ENCODE measurements at regions not wholly inside any gene's neighbourhood (a gene's known extent, or its start where the extent isn't known, plus 50 kb on each side); places are given as distances from the start of the nearest gene placed in this dataset.

DNA sequence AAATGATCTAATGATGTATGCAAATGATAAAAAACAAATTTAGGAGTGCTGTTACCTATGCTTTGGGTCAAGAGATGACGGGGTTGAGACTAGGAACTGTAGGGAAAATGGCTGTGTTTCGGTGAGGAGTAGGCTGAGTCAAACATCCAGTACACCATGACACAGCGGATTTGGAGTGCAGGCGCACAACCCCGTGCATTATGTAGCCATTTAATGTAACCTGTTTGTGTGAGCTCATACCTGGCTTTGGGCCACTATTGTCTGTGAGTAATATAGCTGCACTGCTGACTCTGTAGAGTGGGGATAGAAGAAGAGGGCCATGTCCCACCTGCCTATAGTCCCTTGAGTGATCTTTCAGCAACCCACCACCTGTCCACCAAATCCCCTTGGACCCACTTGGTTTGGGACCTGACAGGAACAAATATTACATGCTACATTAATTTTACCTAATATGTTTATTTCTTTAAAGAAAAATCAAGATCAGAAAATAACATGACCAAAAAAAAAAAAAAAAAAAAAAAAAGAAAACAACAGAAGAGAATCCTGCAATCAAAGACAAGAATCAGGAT, 95.5 kb upstream of the KLHL1 start:
- Mint-ChIP-seq H3K27ac (ENCODE audit: unreplicated experiment) (no peak overlapping the region), H3K9me3 (ENCODE audit: unreplicated experiment) (peaks cover under 1% of the 10 kb centered on the region), H3K4me3 (ENCODE audit: unreplicated experiment) (no peak overlapping the region), H3K27me3 (ENCODE audit: unreplicated experiment) (no peaks in the 10 kb centered on the region), H3K4me1 (ENCODE audit: low read depth, unreplicated experiment) (no peaks in the 10 kb centered on the region), H3K36me3 (ENCODE audit: unreplicated experiment) (no peaks in the 10 kb centered on the region)
- TF ChIP-seq, protein P1, sequence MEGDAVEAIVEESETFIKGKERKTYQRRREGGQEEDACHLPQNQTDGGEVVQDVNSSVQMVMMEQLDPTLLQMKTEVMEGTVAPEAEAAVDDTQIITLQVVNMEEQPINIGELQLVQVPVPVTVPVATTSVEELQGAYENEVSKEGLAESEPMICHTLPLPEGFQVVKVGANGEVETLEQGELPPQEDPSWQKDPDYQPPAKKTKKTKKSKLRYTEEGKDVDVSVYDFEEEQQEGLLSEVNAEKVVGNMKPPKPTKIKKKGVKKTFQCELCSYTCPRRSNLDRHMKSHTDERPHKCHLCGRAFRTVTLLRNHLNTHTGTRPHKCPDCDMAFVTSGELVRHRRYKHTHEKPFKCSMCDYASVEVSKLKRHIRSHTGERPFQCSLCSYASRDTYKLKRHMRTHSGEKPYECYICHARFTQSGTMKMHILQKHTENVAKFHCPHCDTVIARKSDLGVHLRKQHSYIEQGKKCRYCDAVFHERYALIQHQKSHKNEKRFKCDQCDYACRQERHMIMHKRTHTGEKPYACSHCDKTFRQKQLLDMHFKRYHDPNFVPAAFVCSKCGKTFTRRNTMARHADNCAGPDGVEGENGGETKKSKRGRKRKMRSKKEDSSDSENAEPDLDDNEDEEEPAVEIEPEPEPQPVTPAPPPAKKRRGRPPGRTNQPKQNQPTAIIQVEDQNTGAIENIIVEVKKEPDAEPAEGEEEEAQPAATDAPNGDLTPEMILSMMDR (IDR thresholded peaks at IDR 0.05; ENCODE audit: partially characterized antibody, unreplicated experiment): no peak
- peak; percentile 14 for DNase-seq

DNA sequence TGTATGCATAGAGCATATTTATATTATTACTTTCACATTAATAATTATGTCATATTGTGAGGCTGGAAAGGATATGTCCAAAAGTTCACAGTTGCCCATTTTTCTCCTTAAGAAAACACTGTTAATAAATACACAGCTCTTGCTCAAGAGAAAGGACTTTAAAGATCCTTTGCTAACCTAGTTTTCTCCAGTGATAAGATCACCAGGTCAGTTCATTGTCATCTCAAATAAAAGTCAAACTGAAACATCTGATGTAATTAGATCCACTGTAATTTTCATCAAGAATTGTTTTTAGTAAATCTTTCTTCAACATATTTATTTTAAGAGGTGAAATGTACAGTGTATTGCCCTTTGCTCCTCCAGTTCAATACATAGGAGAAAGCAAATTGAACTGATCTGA, 82.8 kb upstream of the KLHL1 start:
- no peaks in the 10 kb centered on the region for H3K9me3 Mint-ChIP-seq (ENCODE audit: unreplicated experiment)
- no peaks in the 10 kb centered on the region for H3K27me3 Mint-ChIP-seq (ENCODE audit: unreplicated experiment)
- H3K4me1 Mint-ChIP-seq (ENCODE audit: low read depth, unreplicated experiment): no peaks in the 10 kb centered on the region
- DNase-seq: no peak
- H3K36me3 Mint-ChIP-seq (ENCODE audit: unreplicated experiment): no peaks in the 10 kb centered on the region
- H3K27ac Mint-ChIP-seq (ENCODE audit: unreplicated experiment): no peak overlapping the region
- H3K4me3 Mint-ChIP-seq (ENCODE audit: unreplicated experiment): no peak overlapping the region
- TF ChIP-seq, protein P1 (IDR thresholded peaks at IDR 0.05; ENCODE audit: partially characterized antibody, unreplicated experiment): no peak

DNA sequence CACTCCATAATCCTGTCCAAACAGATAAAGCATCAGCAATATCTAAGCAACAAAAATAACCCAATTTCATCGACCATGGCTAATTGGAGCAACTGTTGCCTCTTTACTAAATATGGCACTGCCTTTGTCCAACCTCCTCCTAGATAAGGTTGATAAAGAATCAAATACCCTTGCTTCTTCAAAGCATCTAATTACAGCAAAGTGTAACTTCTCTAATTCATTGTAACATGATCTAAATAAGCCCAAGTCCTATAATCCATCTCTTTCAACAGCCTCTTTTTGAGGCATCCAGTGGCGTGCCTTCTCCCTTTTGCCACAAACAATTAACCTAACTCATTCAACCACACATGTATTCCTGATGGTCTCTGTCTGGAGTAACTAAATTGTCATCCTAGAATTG, 81.7 kb upstream of the KLHL1 start:
- no peaks in the 10 kb centered on the region for H3K9me3 Mint-ChIP-seq (ENCODE audit: unreplicated experiment)
- no peaks in the 10 kb centered on the region for H3K4me1 Mint-ChIP-seq (ENCODE audit: low read depth, unreplicated experiment)
- no peak overlapping the region for H3K27ac Mint-ChIP-seq (ENCODE audit: unreplicated experiment)
- H3K4me3 Mint-ChIP-seq (ENCODE audit: unreplicated experiment): no peak overlapping the region
- no peaks in the 10 kb centered on the region for H3K36me3 Mint-ChIP-seq (ENCODE audit: unreplicated experiment)
- TF ChIP-seq, protein P1 (IDR thresholded peaks at IDR 0.05; ENCODE audit: partially characterized antibody, unreplicated experiment): no peak
- no peak for DNase-seq
- H3K27me3 Mint-ChIP-seq (ENCODE audit: unreplicated experiment): no peaks in the 10 kb centered on the region

DNA sequence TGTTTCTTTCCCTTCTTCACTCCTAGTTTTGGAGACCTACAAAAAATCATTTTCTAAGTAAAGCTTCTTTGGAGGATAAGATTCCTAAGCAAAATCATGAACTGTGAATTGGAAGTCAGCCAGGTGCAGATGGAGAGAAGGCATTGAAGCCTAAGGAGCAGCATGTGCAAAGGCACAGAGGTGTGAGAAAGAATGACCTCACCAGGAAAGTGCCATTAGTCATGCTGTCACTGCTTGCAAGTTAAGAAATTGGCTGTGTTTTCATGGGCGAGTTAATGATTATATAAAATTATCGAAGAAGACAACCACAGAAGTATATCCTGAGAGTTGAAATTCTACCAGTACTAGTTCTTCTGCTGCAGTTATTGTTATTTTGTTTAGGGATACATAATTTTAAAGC, 80.3 kb upstream of the KLHL1 start:
- Mint-ChIP-seq H3K27ac (ENCODE audit: unreplicated experiment) (no peak overlapping the region), H3K4me3 (ENCODE audit: unreplicated experiment) (no peak overlapping the region)
- TF ChIP-seq, protein P1 (IDR thresholded peaks at IDR 0.05; ENCODE audit: partially characterized antibody, unreplicated experiment): no peak

DNA sequence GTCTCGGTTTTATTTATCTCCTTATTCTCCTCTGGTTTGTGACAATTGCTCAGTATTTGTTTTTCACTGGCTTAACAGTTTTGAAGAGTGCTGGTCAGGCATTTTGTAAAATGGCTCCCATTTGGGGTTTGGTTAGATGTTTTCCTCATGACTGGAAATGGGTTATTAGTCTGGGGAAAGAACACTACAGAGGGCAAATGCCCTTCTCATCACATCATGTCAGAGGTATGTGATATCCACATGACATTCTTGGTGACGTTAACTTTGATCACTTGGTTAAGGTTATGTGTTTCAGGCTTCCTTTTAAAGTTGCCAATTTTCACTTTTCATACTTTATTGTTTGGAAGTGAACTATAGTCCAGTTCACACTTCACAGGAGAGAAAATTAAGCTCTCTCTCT, 74.8 kb upstream of the KLHL1 start:
- H3K27me3 Mint-ChIP-seq (ENCODE audit: unreplicated experiment): no peaks in the 10 kb centered on the region
- TF ChIP-seq, protein P1 (IDR thresholded peaks at IDR 0.05; ENCODE audit: partially characterized antibody, unreplicated experiment): no peak
- H3K4me1 Mint-ChIP-seq (ENCODE audit: low read depth, unreplicated experiment): no peaks in the 10 kb centered on the region
- H3K27ac Mint-ChIP-seq (ENCODE audit: unreplicated experiment): no peak overlapping the region
- H3K4me3 Mint-ChIP-seq (ENCODE audit: unreplicated experiment): no peak overlapping the region
- H3K9me3 Mint-ChIP-seq (ENCODE audit: unreplicated experiment): no peaks in the 10 kb centered on the region
- DNase-seq: no peak
- no peaks in the 10 kb centered on the region for H3K36me3 Mint-ChIP-seq (ENCODE audit: unreplicated experiment)

More for the DNA sequence above, 80.3 kb upstream of the KLHL1 start:
- H3K9me3 Mint-ChIP-seq (ENCODE audit: unreplicated experiment): no peaks in the 10 kb centered on the region
- no peaks in the 10 kb centered on the region for H3K27me3 Mint-ChIP-seq (ENCODE audit: unreplicated experiment)
- H3K36me3 Mint-ChIP-seq (ENCODE audit: unreplicated experiment): no peaks in the 10 kb centered on the region
- no peak for DNase-seq
- H3K4me1 Mint-ChIP-seq (ENCODE audit: low read depth, unreplicated experiment): no peaks in the 10 kb centered on the region
